K562 (cell line): ENCODE measurements at regions not wholly inside any gene's neighbourhood (a gene's known extent, or its start where the extent isn't known, plus 50 kb on each side); places are given as distances from the start of the nearest gene placed in this dataset.

Experiments
- ATAC-seq: fragments of 200-7000 bp; cut with Tn5 transposase; 3 replicates; pipeline ENCODE4 v1.9.1; 2020; ENCODE audit warnings: moderate library complexity
- BruUV-seq: library from RNA; stranded (reverse); fragments of 400-500 nt; replicated peaks from 2 replicates; lab custom pipeline; 2021; lab: Mats Ljungman, UMichigan
- CTCF ChIA-PET: fragments of 300-600 bp; formaldehyde crosslinking; extraction: SDS; loops from one replicate; lab custom pipeline; 2021; ENCODE audit warnings: low intra/inter-chr PET ratio; lab: Yijun Ruan, JAX
- POLR2A ChIA-PET: fragments of 300-600, 350-650 bp; sonication (Branson Sonifier 250); formaldehyde crosslinking; extraction: SDS; loops from one replicate; lab custom pipeline; 2021; ENCODE audit warnings: antibody characterized with exemption, inconsistent platforms; lab: Yijun Ruan, JAX
- DNase-seq, 4 experiments: peaks; one replicate each; pipeline versions ENCODE4 v3.0.0 to v3.0.0-alpha.2; 2011 to 2018; ENCODE audit warnings: low spot score in 3 of 4, mixed read lengths in 3 of 4; ENCODE audit errors: extremely low read depth in 1 of 4
- FAIRE-seq: peaks from 2 replicates; lab custom pipeline; 2011; peaks lifted over from hg19 to GRCh38; lab: Jason Lieb, UNC
- H2AFZ ChIP-seq: 2 replicates; pipeline ENCODE4 v1.6.0; 2011; ENCODE audit warnings: low read depth, low read length, control low read depth, inconsistent platforms
- H3K27ac ChIP-seq: fragments of 200-600 bp; 3 replicates; pipeline ENCODE4 v1.8.0; 2011; ENCODE audit warnings: low read depth, mild to moderate bottlenecking, control low read depth, inconsistent platforms, low read length, moderate library complexity, mixed read lengths; ENCODE audit errors: extremely low read depth
- H3K27me3 ChIP-seq, 2 experiments: fragments of 300-600 bp in 1 of 2; 2 replicates in 1 of 2; 3 replicates in 1 of 2; pipeline versions ENCODE4 v1.6.0 to v1.8.0; 2011; ENCODE audit warnings: inconsistent platforms in 2 of 2, low read length in 2 of 2, mild to moderate bottlenecking in 1 of 2, mixed read lengths in 1 of 2, moderate library complexity in 1 of 2; ENCODE audit not compliant: control insufficient read depth in 2 of 2, insufficient read depth in 2 of 2
- H3K36me3 ChIP-seq: fragments of 300-600 bp; 3 replicates; pipeline ENCODE4 v1.8.0; 2011; ENCODE audit warnings: mild to moderate bottlenecking, low read length, inconsistent platforms; ENCODE audit not compliant: control insufficient read depth, insufficient read depth
- H3K4me1 ChIP-seq, 2 experiments: fragments of 200-600 bp in 1 of 2; replicated peaks in 1 of 2; 2 replicates in 1 of 2; 3 replicates in 1 of 2; pipeline versions ENCODE4 v1.5.1 to v1.8.0; 2011; ENCODE audit warnings: inconsistent platforms in 2 of 2, low read length in 2 of 2, mild to moderate bottlenecking in 1 of 2, mixed read lengths in 1 of 2, moderate library complexity in 1 of 2; ENCODE audit not compliant: control insufficient read depth in 2 of 2, insufficient read depth in 2 of 2
- H3K4me2 ChIP-seq: 2 replicates; pipeline ENCODE4 v1.6.1; 2011; ENCODE audit warnings: low read length, control low read depth, inconsistent platforms, mixed read lengths; ENCODE audit not compliant: insufficient read depth
- H3K4me3 ChIP-seq: fragments of 200-600 bp; sonication (generic), shearing (Covaris generic); 2 replicates; pipeline ENCODE4 v1.5.1; 2016; ENCODE audit warnings: control low read depth, inconsistent platforms
- H3K79me2 ChIP-seq: fragments of 200-600 bp; 3 replicates; pipeline ENCODE4 v1.8.0; 2011; ENCODE audit warnings: low read length, inconsistent platforms; ENCODE audit not compliant: control insufficient read depth, insufficient read depth
- H3K9ac ChIP-seq, 2 experiments: 2 replicates each; pipeline versions ENCODE4 v1.6.0 to v1.6.1; 2011; ENCODE audit warnings: low read depth in 2 of 2, low read length in 2 of 2, control low read depth in 1 of 2, inconsistent platforms in 1 of 2, mild to moderate bottlenecking in 1 of 2, mixed read lengths in 1 of 2; ENCODE audit not compliant: insufficient read depth in 1 of 2
- H3K9me1 ChIP-seq: one replicate; pipeline ENCODE4 v1.6.0; 2011; ENCODE audit warnings: inconsistent platforms, mild to moderate bottlenecking, low read length, moderate library complexity; ENCODE audit not compliant: control insufficient read depth, insufficient read depth
- H3K9me3 ChIP-seq: replicated peaks from 2 replicates; pipeline ENCODE4 v1.5.1; 2011; ENCODE audit warnings: low read depth, low read length, inconsistent platforms; ENCODE audit not compliant: control insufficient read depth, insufficient read depth
- H4K20me1 ChIP-seq: replicated peaks from 2 replicates; pipeline ENCODE4 v1.6.1; 2011; ENCODE audit warnings: low read length, inconsistent platforms, mixed read lengths; ENCODE audit not compliant: control insufficient read depth, insufficient read depth
- BRD4 ChIP-seq: fragments of 200-600 bp; sonication (generic); IDR thresholded peaks from 2 replicates; pipeline ENCODE4 v1.6.1; 2017; ENCODE audit warnings: inconsistent platforms
- CBX2 ChIP-seq: fragments of 200-600 bp; sonication (generic); IDR thresholded peaks from one replicate; pipeline ENCODE4 v1.6.1; 2012; ENCODE audit warnings: mild to moderate bottlenecking, low read length, inconsistent platforms; ENCODE audit not compliant: insufficient read depth, poor library complexity, severe bottlenecking
- CEBPB ChIP-seq: fragments of 450-650 bp; IDR thresholded peaks from 2 replicates; pipeline ENCODE4 v1.6.1; 2016; ENCODE audit warnings: missing genetic modification characterization, missing compliant biosample characterization
- CEBPG ChIP-seq, 3 experiments: fragments of 200-800 bp in 1 of 3; sonication (Bioruptor generic) in 1 of 3; sonication (generic) in 1 of 3; formaldehyde crosslinking in 1 of 3; IDR thresholded peaks in 2 of 3; conservative IDR thresholded peaks in 1 of 3; 2 replicates each; pipeline versions ENCODE4 v1.6.1 to v1.8.0; 2016 to 2022; ENCODE audit warnings: missing compliant biosample characterization in 2 of 3, missing genetic modification characterization in 2 of 3, mild to moderate bottlenecking in 1 of 3, missing genetic modification reagents in 1 of 3
- DIDO1 ChIP-seq: fragments of 450-650 bp; IDR thresholded peaks from 2 replicates; pipeline ENCODE4 v1.6.1; 2016; ENCODE audit warnings: low read depth, missing biosample characterization, missing genetic modification characterization
- POLR3G ChIP-seq: IDR thresholded peaks from 2 replicates; pipeline ENCODE4 v1.6.1; 2011; ENCODE audit not compliant: insufficient read length, insufficient replicate concordance; ENCODE audit errors: extremely low read depth
- POU5F1 ChIP-seq: fragments of 150-350 bp; IDR thresholded peaks from 2 replicates; pipeline ENCODE4 v1.6.1; 2014; ENCODE audit warnings: borderline replicate concordance, low read length, low read depth, mild to moderate bottlenecking; ENCODE audit not compliant: partially characterized antibody
- ZBTB26 ChIP-seq: fragments of 450-650 bp; formaldehyde crosslinking; IDR thresholded peaks from 2 replicates; pipeline ENCODE4 v1.4.0; 2022; ENCODE audit warnings: missing genetic modification characterization
- ZNF124 ChIP-seq: sonication (generic); formaldehyde crosslinking; IDR thresholded peaks from 2 replicates; pipeline ENCODE4 v1.8.1; 2022; ENCODE audit warnings: missing genetic modification reagents
- ZNF717 ChIP-seq: fragments of 250-450 bp; sonication (Bioruptor Pico); IDR thresholded peaks from 2 replicates; pipeline ENCODE4 v1.5.0; 2021
- WGBS: fragments of 100-300 bp; shearing (Covaris generic); methylation state at CpG from one replicate; pipeline ENCODE4 v1.1.6; 2016; ENCODE audit warnings: low coverage, mixed read lengths; ENCODE audit not compliant: insufficient coverage; ENCODE audit errors: missing lambda C conversion rate; 5-methylcytosine and 5-hydroxymethylcytosine counted together
- in situ Hi-C: fragments of 300-500 bp; cut with MboI; formaldehyde crosslinking; loops from 4 replicates; pipeline ENCODE4 v1.15.0; 2018; ENCODE audit warnings: inconsistent platforms, mixed read lengths
- intact Hi-C: fragments of 100-400 bp; cut with micrococcal nuclease; formaldehyde crosslinking; loops from 2 replicates; pipeline ENCODE4 v1.14.2; 2022

- H3K9me3 ChIP-seq, result no peaks in the 10 kb centered on the region
- BruUV-seq, result no TSS peak
- in situ Hi-C loops, result no loop called here
- no peak for FAIRE-seq
- no peak for TF ChIP-seq ZBTB26 (CRISPR knock-in tag)
- no peak for TF ChIP-seq BRD4
- no peak for TF ChIP-seq CBX2
- TF ChIP-seq ZNF124, result no peak
- no peak for TF ChIP-seq CEBPB (tag)
- no peak for TF ChIP-seq POLR3G
- TF ChIP-seq, all 486 proteins: peak for 0
- POLR2A ChIA-PET, result no interaction called here
- 0% methylated on average over 2 of the region's 2 CpGs for WGBS
- no peaks in the 10 kb centered on the region for H4K20me1 ChIP-seq
- H3K4me3 ChIP-seq, result no peak overlapping the region
- H3K27me3 ChIP-seq, result no peaks in the 10 kb centered on the region
- CTCF ChIA-PET, result no interaction called here
- no peak overlapping the region for H3K9ac ChIP-seq
- H3K27ac ChIP-seq, result no peak overlapping the region
- H2AFZ ChIP-seq, result no peak overlapping the region
- no peaks in the 10 kb centered on the region for H3K36me3 ChIP-seq
- DNase-seq (no peak), ATAC-seq (no peak)
- H3K9me1 ChIP-seq, result no peaks in the 10 kb centered on the region
- no peak overlapping the region for H3K4me2 ChIP-seq
- no peaks in the 10 kb centered on the region for H3K79me2 ChIP-seq
- H3K4me1 ChIP-seq, result no peaks in the 10 kb centered on the region
- intact Hi-C loops, result no loop called here
These were observed 224.8 kb upstream of the DPYD start for GRCh38 chr1:98145655-98146054.

- Histone ChIP-seq H3K27me3 (no peaks in the 10 kb centered on the region), H3K27ac (no peak overlapping the region), H3K36me3 (no peaks in the 10 kb centered on the region), H2AFZ (no peak overlapping the region), H3K79me2 (no peaks in the 10 kb centered on the region), H4K20me1 (no peaks in the 10 kb centered on the region), H3K9ac (no peak overlapping the region), H3K4me2 (no peak overlapping the region), H3K9me3 (no peaks in the 10 kb centered on the region), H3K9me1 (no peaks in the 10 kb centered on the region), H3K4me3 (no peak overlapping the region), H3K4me1 (no peaks in the 10 kb centered on the region)
- no TSS peak for BruUV-seq
- CTCF ChIA-PET, result no interaction called here
- in situ Hi-C loops, result no loop called here
- WGBS, result 0% methylated on average over 2 of the region's 2 CpGs
- intact Hi-C loops, result no loop called here
- FAIRE-seq (no peak), DNase-seq (no peak), ATAC-seq (no peak)
- POLR2A ChIA-PET, result no interaction called here
- no peak for TF ChIP-seq POU5F1
- TF ChIP-seq CEBPG (CRISPR knock-in tag; IDR thresholded peaks at IDR 0.05), result no peak
- TF ChIP-seq CEBPG (tag; conservative IDR thresholded peaks at IDR 0.05 in 1 of 2, IDR thresholded peaks at IDR 0.05 in 1 of 2), result no peak
- TF ChIP-seq DIDO1, result no peak
- no peak for TF ChIP-seq ZNF717
These were observed 222.6 kb upstream of the DPYD start for GRCh38 chr1:98143403-98143802.
